Body of pancreas (tissue), 4 donors: ENCODE measurements at regions not wholly inside any gene's neighbourhood (a gene's known extent, or its start where the extent isn't known, plus 50 kb on each side); places are given as distances from the start of the nearest gene placed in this dataset.

ENCODE experiments used
- ATAC-seq: fragments of 150-250 bp; one replicate; pipeline ENCODE4 v1.9.1; 2016
- DNase-seq, 4 donors: peaks; one replicate each; pipeline ENCODE4 v3.0.0-alpha.2; 2019
- H3K27ac ChIP-seq, 4 donors: fragments of 200-600 bp; sonication (generic); 1 replicate in 3 of 4; 2 replicates in 1 of 4; pipeline versions ENCODE4 v1.5.1 to v1.6.1; 2016 to 2019; ENCODE audit warnings: mild to moderate bottlenecking in 1 of 4, mixed read lengths in 1 of 4, moderate library complexity in 1 of 4
- H3K27me3 ChIP-seq, 2 donors: fragments of 200-600 bp; sonication (generic); one replicate each; pipeline ENCODE4 v1.6.0; 2016; ENCODE audit warnings: mild to moderate bottlenecking in 1 of 2
- H3K36me3 ChIP-seq, 2 donors: fragments of 200-600 bp; sonication (generic); replicated peaks in 1 of 2; 2 replicates each; pipeline ENCODE4 v1.5.1; 2016; ENCODE audit warnings: low read depth in 2 of 2; ENCODE audit not compliant: insufficient read depth in 1 of 2
- H3K4me1 ChIP-seq: fragments of 200-600 bp; sonication (generic); one replicate; pipeline ENCODE4 v1.6.0; 2016
- H3K4me3 ChIP-seq, 2 donors: fragments of 200-600 bp; sonication (generic); 1 replicate in 1 of 2; 2 replicates in 1 of 2; pipeline ENCODE4 v1.5.1; 2016 to 2019
- H3K9me3 ChIP-seq, 3 donors: fragments of 200-600 bp; sonication (generic); 1 replicate in 2 of 3; 2 replicates in 1 of 3; pipeline ENCODE4 v1.5.1; 2016
- POLR2A ChIP-seq, 3 donors: fragments of 450-650 bp; IDR thresholded peaks; one replicate each; pipeline ENCODE4 v1.6.1; 2016; ENCODE audit warnings: antibody characterized with exemption in 3 of 3, mild to moderate bottlenecking in 2 of 3
- WGBS, 2 donors: methylation state at CpG; one replicate each; pipeline ENCODE4 v1.1.5; 2017; 5-methylcytosine and 5-hydroxymethylcytosine counted together
- intact Hi-C: fragments of 100-400 bp; cut with DNase I; formaldehyde crosslinking; loops from one replicate; pipeline ENCODE4 v1.15.1; 2023
- TF ChIP-seq, protein P1 (sequence below), 7 experiments: fragments of 450-650 bp in 4 of 7; fragments of 200-600 bp in 3 of 7; sonication (generic) in 3 of 7; IDR thresholded peaks; one replicate each; pipeline ENCODE4 v1.5.1; 2016 to 2019; ENCODE audit warnings: antibody characterized with exemption in 7 of 7

DNA sequence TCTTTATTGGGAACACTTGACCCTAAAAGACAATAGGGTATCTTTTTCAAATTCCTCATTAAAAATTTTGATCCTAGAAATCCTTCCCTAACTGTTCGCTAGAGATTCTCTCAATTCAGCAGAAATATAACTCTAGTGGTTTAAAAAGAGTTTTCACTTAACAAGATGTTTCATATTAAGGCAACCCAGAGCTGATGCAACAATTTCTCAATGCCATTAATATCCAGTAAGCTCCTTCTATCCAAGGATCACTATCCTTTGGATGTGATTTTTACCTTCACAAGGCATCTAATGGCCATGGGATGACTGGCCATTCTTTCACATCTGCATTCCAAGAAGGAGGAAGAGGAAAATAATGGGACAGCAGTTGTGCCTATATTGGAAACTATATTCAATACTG, 183.4 kb downstream of the ANKRD50 start:
- DNase-seq (no peak), ATAC-seq (no peak)
- peaks cover 5% of the 10 kb centered on the region for H3K4me1 ChIP-seq
- H3K27ac ChIP-seq = no peak overlapping the region
- H3K27me3 ChIP-seq = no peaks in the 10 kb centered on the region
- WGBS, 2 donors = 91 to 96% methylated on average over 1 of the region's 1 CpG
- no peak overlapping the region for H3K4me3 ChIP-seq
- H3K9me3 ChIP-seq = no peaks in the 10 kb centered on the region
- intact Hi-C loops = no loop called here
- TF ChIP-seq, protein P1, sequence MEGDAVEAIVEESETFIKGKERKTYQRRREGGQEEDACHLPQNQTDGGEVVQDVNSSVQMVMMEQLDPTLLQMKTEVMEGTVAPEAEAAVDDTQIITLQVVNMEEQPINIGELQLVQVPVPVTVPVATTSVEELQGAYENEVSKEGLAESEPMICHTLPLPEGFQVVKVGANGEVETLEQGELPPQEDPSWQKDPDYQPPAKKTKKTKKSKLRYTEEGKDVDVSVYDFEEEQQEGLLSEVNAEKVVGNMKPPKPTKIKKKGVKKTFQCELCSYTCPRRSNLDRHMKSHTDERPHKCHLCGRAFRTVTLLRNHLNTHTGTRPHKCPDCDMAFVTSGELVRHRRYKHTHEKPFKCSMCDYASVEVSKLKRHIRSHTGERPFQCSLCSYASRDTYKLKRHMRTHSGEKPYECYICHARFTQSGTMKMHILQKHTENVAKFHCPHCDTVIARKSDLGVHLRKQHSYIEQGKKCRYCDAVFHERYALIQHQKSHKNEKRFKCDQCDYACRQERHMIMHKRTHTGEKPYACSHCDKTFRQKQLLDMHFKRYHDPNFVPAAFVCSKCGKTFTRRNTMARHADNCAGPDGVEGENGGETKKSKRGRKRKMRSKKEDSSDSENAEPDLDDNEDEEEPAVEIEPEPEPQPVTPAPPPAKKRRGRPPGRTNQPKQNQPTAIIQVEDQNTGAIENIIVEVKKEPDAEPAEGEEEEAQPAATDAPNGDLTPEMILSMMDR (IDR thresholded peaks at IDR 0.05) = no peak
- no peak for TF ChIP-seq POLR2A (IDR thresholded peaks at IDR 0.05)
- H3K36me3 ChIP-seq = no peaks in the 10 kb centered on the region

DNA sequence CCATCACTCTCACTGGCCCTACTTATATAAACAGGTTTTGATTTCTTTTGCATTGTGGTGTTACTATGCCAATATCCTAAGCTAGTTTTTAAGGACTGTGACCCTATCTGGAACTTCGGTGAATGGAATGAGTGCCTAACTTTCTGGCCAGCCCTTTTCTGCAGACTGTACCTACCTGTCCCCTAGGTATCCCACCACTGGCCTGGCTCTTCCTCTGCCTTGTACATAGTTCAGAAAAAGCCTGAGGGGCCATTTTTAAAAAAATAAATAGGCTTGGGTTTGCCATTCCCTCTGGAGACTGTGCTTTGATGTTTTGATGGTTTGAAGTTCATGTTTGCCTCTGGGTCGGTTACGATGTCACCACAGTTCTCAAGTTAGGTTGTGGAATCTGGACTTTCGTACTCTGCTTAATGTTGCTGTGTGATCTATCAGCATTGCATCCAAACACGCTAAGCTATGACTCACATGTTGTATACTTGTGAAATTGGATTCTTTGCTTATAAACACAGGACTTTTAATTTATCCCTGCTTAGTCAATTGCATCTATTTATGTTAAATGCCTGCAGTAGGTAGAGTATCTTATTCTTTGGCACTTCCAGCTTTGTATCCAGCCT, 182.0 kb downstream of the ANKRD50 start:
- no peak for ATAC-seq
- intact Hi-C loops = no loop called here
- H3K9me3 ChIP-seq = no peaks in the 10 kb centered on the region
- no peaks in the 10 kb centered on the region for H3K27me3 ChIP-seq
- H3K4me1 ChIP-seq = peaks cover 7% of the 10 kb centered on the region
- TF ChIP-seq, protein P1 (IDR thresholded peaks at IDR 0.05) = no peak
- no peak for TF ChIP-seq POLR2A (IDR thresholded peaks at IDR 0.05)
- no peak overlapping the region for H3K27ac ChIP-seq
- DNase-seq = no peak
- WGBS, 2 donors = 81 to 84% methylated on average over 5 of the region's 5 CpGs
- no peaks in the 10 kb centered on the region for H3K36me3 ChIP-seq
- H3K4me3 ChIP-seq = no peak overlapping the region

DNA sequence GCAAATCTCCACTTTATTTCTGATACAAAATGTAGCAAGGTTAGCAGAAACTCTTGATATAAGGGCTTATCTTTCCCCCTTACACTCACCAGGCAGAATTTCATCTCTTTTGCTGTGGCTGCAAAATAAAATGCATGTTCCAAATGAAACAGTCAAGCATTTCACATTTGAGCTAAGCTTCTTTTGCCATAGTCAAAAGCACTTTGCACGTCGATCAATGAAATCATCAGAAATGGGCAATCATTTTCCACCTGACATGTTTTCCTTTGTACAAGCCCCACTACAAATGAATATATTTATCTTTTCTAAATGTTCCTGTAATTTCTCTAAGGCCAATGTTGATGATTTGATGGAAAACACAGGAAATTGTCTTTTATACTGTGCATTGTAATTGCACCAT, 178.4 kb downstream of the ANKRD50 start:
- ATAC-seq = no peak
- WGBS, 2 donors = 63 to 77% methylated on average over 2 of the region's 2 CpGs

DNA sequence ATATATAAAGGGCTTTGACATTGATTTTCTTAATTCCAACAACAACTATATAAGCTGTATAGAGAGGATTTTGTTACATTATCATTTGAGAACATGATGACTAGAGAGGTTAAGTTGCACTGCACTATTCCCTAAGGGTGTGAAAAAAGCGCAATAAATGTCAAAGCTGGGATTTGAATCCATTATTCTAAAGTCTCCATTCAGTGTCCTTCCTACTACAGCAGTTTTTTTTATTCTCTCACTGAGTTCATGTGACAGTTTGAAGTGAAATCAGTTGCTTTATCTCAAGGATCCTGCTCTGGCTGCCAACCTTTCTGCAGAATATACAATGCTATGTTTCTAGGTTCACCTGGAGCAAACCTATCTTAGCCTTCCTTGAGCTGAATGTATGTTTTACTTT, 177.5 kb downstream of the ANKRD50 start:
- DNase-seq (no peak), ATAC-seq (no peak)
- Histone ChIP-seq H3K27me3 (no peaks in the 10 kb centered on the region), H3K9me3 (no peaks in the 10 kb centered on the region), H3K36me3 (no peaks in the 10 kb centered on the region), H3K4me1 (peaks cover 7% of the 10 kb centered on the region), H3K4me3 (no peak overlapping the region), H3K27ac (no peak overlapping the region)
- no peak for TF ChIP-seq POLR2A (IDR thresholded peaks at IDR 0.05)
- TF ChIP-seq, protein P1 (IDR thresholded peaks at IDR 0.05) = no peak
- intact Hi-C loops = no loop called here
- WGBS, 2 donors = 97 to 100% methylated on average over 1 of the region's 1 CpG

More for the DNA sequence above, 178.4 kb downstream of the ANKRD50 start:
- TF ChIP-seq, protein P1 (IDR thresholded peaks at IDR 0.05) = no peak
- no peak for TF ChIP-seq POLR2A (IDR thresholded peaks at IDR 0.05)
- H3K36me3 ChIP-seq = no peaks in the 10 kb centered on the region
- H3K27me3 ChIP-seq = no peaks in the 10 kb centered on the region
- H3K9me3 ChIP-seq = no peaks in the 10 kb centered on the region
- intact Hi-C loops = no loop called here
- H3K4me1 ChIP-seq = peaks cover 7% of the 10 kb centered on the region
- no peak overlapping the region for H3K4me3 ChIP-seq
- DNase-seq = no peak
- no peak overlapping the region for H3K27ac ChIP-seq

DNA sequence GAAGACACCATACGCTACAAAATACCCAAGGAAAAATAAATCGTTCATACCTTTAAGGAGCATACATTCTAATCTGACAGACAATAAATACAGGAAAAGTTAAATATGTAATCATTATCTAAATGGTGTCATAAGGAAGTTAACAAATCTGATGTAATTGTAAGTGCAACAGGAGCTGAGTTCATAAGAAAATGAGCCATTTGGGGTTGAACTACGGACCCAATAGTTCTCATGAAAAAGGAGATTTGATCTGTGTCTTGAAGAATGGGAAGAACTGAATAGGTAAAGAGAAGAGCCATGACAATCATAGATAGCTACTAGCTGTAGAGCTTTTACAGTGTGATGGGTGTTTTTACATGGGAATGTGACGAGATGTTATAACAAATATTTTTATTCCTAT, 175.6 kb downstream of the ANKRD50 start:
- Histone ChIP-seq H3K9me3 (no peaks in the 10 kb centered on the region), H3K4me3 (no peak overlapping the region), H3K27me3 (no peaks in the 10 kb centered on the region), H3K36me3 (no peaks in the 10 kb centered on the region), H3K27ac (no peak overlapping the region), H3K4me1 (peaks cover 7% of the 10 kb centered on the region)
- intact Hi-C loops = no loop called here
- WGBS, 2 donors = 78 to 86% methylated on average over 4 of the region's 4 CpGs
- DNase-seq (no peak), ATAC-seq (no peak)
- no peak for TF ChIP-seq POLR2A (IDR thresholded peaks at IDR 0.05)
- TF ChIP-seq, protein P1 (IDR thresholded peaks at IDR 0.05) = no peak
